ENCODE measurements at regions not wholly inside any gene's neighbourhood (a gene's known extent, or its start where the extent isn't known, plus 50 kb on each side); places are given as distances from the start of the nearest gene placed in this dataset.

GRCh38 chr3:459311-459670 is 262.7 kb downstream of the CHL1 start:
- Histone ChIP-seq H3K9me2 (ENCODE audit: insufficient read depth) (no peaks in the 10 kb centered on the region), H3K27ac (no peak overlapping the region), H3K4me2 (ENCODE audit: unreplicated experiment) (no peak overlapping the region), H3K36me3 (ENCODE audit: low read depth) (no peaks in the 10 kb centered on the region), H2AFZ (no peak overlapping the region), H3K9me3 (ENCODE audit: low read depth) (no peaks in the 10 kb centered on the region), H3K9ac (no peak overlapping the region), H3F3A (ENCODE audit: insufficient read depth) (no peaks in the 10 kb centered on the region), H3K79me2 (ENCODE audit: insufficient read depth) (no peaks in the 10 kb centered on the region), H4K20me1 (ENCODE audit: insufficient read depth) (no peaks in the 10 kb centered on the region), H3K4me1 (ENCODE audit: insufficient read depth) (no peaks in the 10 kb centered on the region), H3K27me3 (replicated peaks; ENCODE audit: insufficient read depth) (no peaks in the 10 kb centered on the region), H3K4me3 (no peak overlapping the region)
- in situ Hi-C loops (cut with MboI) = no loop called here
- no peak for DNase-seq
- WGBS, 2 experiments (ENCODE audit: low coverage in 1 of 2, low lambda C conversion rate in 2 of 2, missing lambda C conversion rate in 2 of 2) = 35 to 40% methylated on average over 6 of the region's 6 CpGs
- TF ChIP-seq EZH2phosphoT487 (IDR thresholded peaks at IDR 0.05; ENCODE audit: insufficient read depth, low read depth) (no peak), EZH2 (IDR thresholded peaks at IDR 0.05; ENCODE audit: insufficient read depth, poor library complexity, severe bottlenecking) (no peak)

- Histone ChIP-seq H3K79me2 (ENCODE audit: insufficient read depth) (no peaks in the 10 kb centered on the region), H3K9ac (no peak overlapping the region), H3K27me3 (replicated peaks; ENCODE audit: insufficient read depth) (no peaks in the 10 kb centered on the region), H2AFZ (no peak overlapping the region), H4K20me1 (ENCODE audit: insufficient read depth) (no peaks in the 10 kb centered on the region), H3F3A (ENCODE audit: insufficient read depth) (no peaks in the 10 kb centered on the region), H3K9me3 (ENCODE audit: low read depth) (no peaks in the 10 kb centered on the region), H3K4me2 (ENCODE audit: unreplicated experiment) (no peak overlapping the region), H3K4me1 (ENCODE audit: insufficient read depth) (no peaks in the 10 kb centered on the region), H3K9me2 (ENCODE audit: insufficient read depth) (no peaks in the 10 kb centered on the region), H3K4me3 (no peak overlapping the region), H3K27ac (no peak overlapping the region), H3K36me3 (ENCODE audit: low read depth) (no peaks in the 10 kb centered on the region)
- TF ChIP-seq EZH2 (IDR thresholded peaks at IDR 0.05; ENCODE audit: insufficient read depth, poor library complexity, severe bottlenecking) (no peak), EZH2phosphoT487 (IDR thresholded peaks at IDR 0.05; ENCODE audit: insufficient read depth, low read depth) (no peak)
- in situ Hi-C loops (cut with MboI) = no loop called here
- DNase-seq = no peak
- WGBS, 2 experiments (ENCODE audit: low coverage in 1 of 2, low lambda C conversion rate in 2 of 2, missing lambda C conversion rate in 2 of 2) = 25 to 26% methylated on average over 2 of the region's 2 CpGs
Observed at GRCh38 chr3:461006-461405, 264.4 kb downstream of the CHL1 start.

- Histone ChIP-seq H4K20me1 (ENCODE audit: insufficient read depth) (no peaks in the 10 kb centered on the region), H3K9me3 (ENCODE audit: low read depth) (no peaks in the 10 kb centered on the region), H2AFZ (no peak overlapping the region), H3K4me2 (ENCODE audit: unreplicated experiment) (no peak overlapping the region), H3K4me1 (ENCODE audit: insufficient read depth) (no peaks in the 10 kb centered on the region), H3K27ac (no peak overlapping the region), H3F3A (ENCODE audit: insufficient read depth) (no peaks in the 10 kb centered on the region), H3K9ac (no peak overlapping the region), H3K36me3 (ENCODE audit: low read depth) (no peaks in the 10 kb centered on the region), H3K9me2 (ENCODE audit: insufficient read depth) (no peaks in the 10 kb centered on the region), H3K79me2 (ENCODE audit: insufficient read depth) (no peaks in the 10 kb centered on the region), H3K4me3 (no peak overlapping the region), H3K27me3 (replicated peaks; ENCODE audit: insufficient read depth) (no peaks in the 10 kb centered on the region)
- DNase-seq = no peak
- TF ChIP-seq EZH2phosphoT487 (IDR thresholded peaks at IDR 0.05; ENCODE audit: insufficient read depth, low read depth) (no peak), EZH2 (IDR thresholded peaks at IDR 0.05; ENCODE audit: insufficient read depth, poor library complexity, severe bottlenecking) (no peak)
- 2 to 3% methylated on average over 4 of the region's 4 CpGs for WGBS, 2 experiments (ENCODE audit: low coverage in 1 of 2, low lambda C conversion rate in 2 of 2, missing lambda C conversion rate in 2 of 2)
- in situ Hi-C loops (cut with MboI) = no loop called here
Observed at GRCh38 chr3:462851-463250, 266.3 kb downstream of the CHL1 start.

GRCh38 chr3:463252-464192 is 267.0 kb downstream of the CHL1 start:
- Histone ChIP-seq H3K79me2 (ENCODE audit: insufficient read depth) (no peaks in the 10 kb centered on the region), H4K20me1 (ENCODE audit: insufficient read depth) (no peaks in the 10 kb centered on the region), H3K36me3 (ENCODE audit: low read depth) (no peaks in the 10 kb centered on the region), H2AFZ (no peak overlapping the region), H3K9ac (no peak overlapping the region), H3K9me2 (ENCODE audit: insufficient read depth) (no peaks in the 10 kb centered on the region), H3K4me2 (ENCODE audit: unreplicated experiment) (no peak overlapping the region), H3K4me3 (no peak overlapping the region), H3K27me3 (replicated peaks; ENCODE audit: insufficient read depth) (no peaks in the 10 kb centered on the region), H3K27ac (no peak overlapping the region), H3K9me3 (ENCODE audit: low read depth) (no peaks in the 10 kb centered on the region), H3K4me1 (ENCODE audit: insufficient read depth) (no peaks in the 10 kb centered on the region), H3F3A (ENCODE audit: insufficient read depth) (no peaks in the 10 kb centered on the region)
- TF ChIP-seq EZH2phosphoT487 (IDR thresholded peaks at IDR 0.05; ENCODE audit: insufficient read depth, low read depth) (no peak), EZH2 (IDR thresholded peaks at IDR 0.05; ENCODE audit: insufficient read depth, poor library complexity, severe bottlenecking) (no peak)
- 26 to 36% methylated on average over 7 of the region's 7 CpGs for WGBS, 2 experiments (ENCODE audit: low coverage in 1 of 2, low lambda C conversion rate in 2 of 2, missing lambda C conversion rate in 2 of 2)
- DNase-seq = no peak
- in situ Hi-C loops (cut with MboI) = no loop called here
